ENCODE measurements at regions not wholly inside any gene's neighbourhood (a gene's known extent, or its start where the extent isn't known, plus 50 kb on each side); places are given as distances from the start of the nearest gene placed in this dataset.

- H3K27me3 ChIP-seq: no peaks in the 10 kb centered on the region
- H3K27ac ChIP-seq: no peak overlapping the region
- no peak for DNase-seq
- H3K4me1 ChIP-seq: no peaks in the 10 kb centered on the region
- TF ChIP-seq POLR2A (IDR thresholded peaks at IDR 0.05) (no peak), CTCF (IDR thresholded peaks at IDR 0.05) (no peak)
- intact Hi-C loops (cut with DNase I; ENCODE audit: low total_unique reads): no loop called here
- H3K4me3 ChIP-seq: no peak overlapping the region
- no peaks in the 10 kb centered on the region for H3K36me3 ChIP-seq
- H3K9me3 ChIP-seq: no peaks in the 10 kb centered on the region
These were observed 204.8 kb upstream of the TCERG1L start for GRCh38 chr10:131516285-131516684.

GRCh38 chr10:131517781-131518180 is 206.3 kb upstream of the TCERG1L start:
- no peak for DNase-seq
- Histone ChIP-seq H3K36me3 (no peaks in the 10 kb centered on the region), H3K4me1 (no peaks in the 10 kb centered on the region), H3K27ac (no peak overlapping the region), H3K9me3 (no peaks in the 10 kb centered on the region), H3K27me3 (no peaks in the 10 kb centered on the region), H3K4me3 (no peak overlapping the region)
- intact Hi-C loops (cut with DNase I; ENCODE audit: low total_unique reads): no loop called here
- TF ChIP-seq POLR2A (IDR thresholded peaks at IDR 0.05) (no peak), CTCF (IDR thresholded peaks at IDR 0.05) (no peak)

GRCh38 chr10:131519723-131520605 is 208.4 kb upstream of the TCERG1L start:
- H3K4me1 ChIP-seq: no peaks in the 10 kb centered on the region
- H3K27ac ChIP-seq: no peak overlapping the region
- TF ChIP-seq CTCF (IDR thresholded peaks at IDR 0.05) (no peak), POLR2A (IDR thresholded peaks at IDR 0.05) (no peak)
- intact Hi-C loops (cut with DNase I; ENCODE audit: low total_unique reads): no loop called here
- no peaks in the 10 kb centered on the region for H3K36me3 ChIP-seq
- H3K27me3 ChIP-seq: no peaks in the 10 kb centered on the region
- H3K9me3 ChIP-seq: no peaks in the 10 kb centered on the region
- H3K4me3 ChIP-seq: no peak overlapping the region
- DNase-seq: no peak

- no peaks in the 10 kb centered on the region for H3K9me3 ChIP-seq
- DNase-seq: no peak
- no peaks in the 10 kb centered on the region for H3K4me1 ChIP-seq
- H3K36me3 ChIP-seq: no peaks in the 10 kb centered on the region
- H3K27me3 ChIP-seq: no peaks in the 10 kb centered on the region
- intact Hi-C loops (cut with DNase I; ENCODE audit: low total_unique reads): no loop called here
- no peak overlapping the region for H3K4me3 ChIP-seq
- H3K27ac ChIP-seq: no peak overlapping the region
- TF ChIP-seq CTCF (IDR thresholded peaks at IDR 0.05) (no peak), POLR2A (IDR thresholded peaks at IDR 0.05) (no peak)
These were observed 220.0 kb upstream of the TCERG1L start for GRCh38 chr10:131531265-131532190.

GRCh38 chr10:131532291-131532690 is 220.8 kb upstream of the TCERG1L start:
- TF ChIP-seq POLR2A (IDR thresholded peaks at IDR 0.05): no peak
- TF ChIP-seq CTCF (IDR thresholded peaks at IDR 0.05): no peak
- H3K36me3 ChIP-seq: no peaks in the 10 kb centered on the region
- no peaks in the 10 kb centered on the region for H3K4me1 ChIP-seq
- H3K4me3 ChIP-seq: no peak overlapping the region
- H3K27ac ChIP-seq: no peak overlapping the region
- no peak for DNase-seq
- no peaks in the 10 kb centered on the region for H3K9me3 ChIP-seq
- no peaks in the 10 kb centered on the region for H3K27me3 ChIP-seq
- intact Hi-C loops (cut with DNase I; ENCODE audit: low total_unique reads): no loop called here

Data from uterus (tissue), 3 donors.